Activated naive CD8-positive, alpha-beta T cell treated with anti-CD3 and anti-CD28 coated beads, Interleukin-2, amount 50 U/mL, for 24 hours (primary cell): ENCODE measurements at regions not wholly inside any gene's neighbourhood (a gene's known extent, or its start where the extent isn't known, plus 50 kb on each side); places are given as distances from the start of the nearest gene placed in this dataset.

Experiments used
- ATAC-seq: fragments of 150-1000 bp; cut with Tn5 transposase; one replicate; pipeline ENCODE4 v1.10.0; 2021
- DNase-seq: peaks from one replicate; pipeline ENCODE4 v3.0.0; 2021
- H3K27ac Mint-ChIP-seq: one replicate; pipeline ENCODE4 v1.8.0; 2021; ENCODE audit warnings: mild to moderate bottlenecking, mixed read lengths
- H3K27me3 Mint-ChIP-seq: one replicate; pipeline ENCODE4 v1.8.0; 2021; ENCODE audit warnings: mixed read lengths
- H3K36me3 Mint-ChIP-seq: one replicate; pipeline ENCODE4 v1.8.0; 2021; ENCODE audit warnings: low read depth, mixed read lengths
- H3K4me1 Mint-ChIP-seq: one replicate; pipeline ENCODE4 v1.8.0; 2021; ENCODE audit warnings: mixed read lengths
- H3K4me3 Mint-ChIP-seq: one replicate; pipeline ENCODE4 v1.8.0; 2021; ENCODE audit warnings: mild to moderate bottlenecking, moderate library complexity, mixed read lengths
- H3K9me3 Mint-ChIP-seq: one replicate; pipeline ENCODE4 v1.8.0; 2021; ENCODE audit warnings: mixed read lengths

GRCh38 chr9:82572146-82572545 lies 490.8 kb downstream of the RASEF start:
- Mint-ChIP-seq H3K36me3 (no peaks in the 10 kb centered on the region), H3K4me1 (no peaks in the 10 kb centered on the region), H3K9me3 (peaks cover 24% of the 10 kb centered on the region), H3K4me3 (no peak overlapping the region), H3K27ac (no peak overlapping the region), H3K27me3 (no peaks in the 10 kb centered on the region)
- DNase-seq: no peak
- no peak for ATAC-seq

DNA sequence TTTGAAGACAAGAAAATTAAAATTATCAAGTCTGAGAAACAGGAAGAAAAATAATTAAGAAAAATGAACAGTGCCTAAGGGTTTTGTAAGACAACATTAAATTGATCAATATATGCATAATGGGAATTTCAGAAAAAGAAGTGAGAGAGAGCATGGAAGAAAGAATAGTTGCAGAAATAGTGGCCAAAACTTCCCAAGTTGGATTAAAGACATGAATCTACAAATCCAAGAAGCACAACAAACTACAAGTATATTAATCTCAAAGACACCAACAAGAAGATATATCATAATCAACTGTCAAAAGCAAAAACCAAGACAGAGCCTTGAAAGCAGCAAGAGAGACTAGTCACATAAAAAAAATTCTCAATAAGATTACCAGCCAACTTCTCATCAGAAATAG lies 488.0 kb downstream of the RASEF start:
- Mint-ChIP-seq H3K27me3 (no peaks in the 10 kb centered on the region), H3K9me3 (peaks cover 32% of the 10 kb centered on the region), H3K4me3 (no peak overlapping the region), H3K27ac (no peak overlapping the region), H3K36me3 (no peaks in the 10 kb centered on the region), H3K4me1 (no peaks in the 10 kb centered on the region)
- DNase-seq (no peak), ATAC-seq (no peak)

DNA sequence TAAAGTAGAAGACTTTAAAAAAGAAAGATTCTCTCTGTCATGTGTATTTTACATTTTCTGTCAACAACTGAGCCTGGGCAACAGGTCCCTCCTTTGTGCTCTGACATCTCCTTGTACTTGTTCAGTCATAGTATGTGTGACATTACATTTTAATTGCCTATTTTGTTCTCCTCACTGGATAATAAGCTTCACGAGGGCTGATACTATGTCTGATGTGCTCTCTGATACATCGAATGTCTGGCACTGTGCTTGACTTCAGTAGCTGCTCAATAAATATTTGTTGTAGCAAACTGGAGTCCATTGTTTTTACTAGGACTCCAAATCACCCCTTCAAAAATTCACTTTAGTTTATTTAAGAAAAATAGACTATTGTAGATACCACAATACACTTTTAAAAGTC lies 482.0 kb downstream of the RASEF start:
- Mint-ChIP-seq H3K4me1 (no peaks in the 10 kb centered on the region), H3K27me3 (no peaks in the 10 kb centered on the region), H3K9me3 (peaks cover 18% of the 10 kb centered on the region), H3K27ac (no peak overlapping the region), H3K36me3 (no peaks in the 10 kb centered on the region), H3K4me3 (no peak overlapping the region)
- DNase-seq (no peak), ATAC-seq (no peak)

DNA sequence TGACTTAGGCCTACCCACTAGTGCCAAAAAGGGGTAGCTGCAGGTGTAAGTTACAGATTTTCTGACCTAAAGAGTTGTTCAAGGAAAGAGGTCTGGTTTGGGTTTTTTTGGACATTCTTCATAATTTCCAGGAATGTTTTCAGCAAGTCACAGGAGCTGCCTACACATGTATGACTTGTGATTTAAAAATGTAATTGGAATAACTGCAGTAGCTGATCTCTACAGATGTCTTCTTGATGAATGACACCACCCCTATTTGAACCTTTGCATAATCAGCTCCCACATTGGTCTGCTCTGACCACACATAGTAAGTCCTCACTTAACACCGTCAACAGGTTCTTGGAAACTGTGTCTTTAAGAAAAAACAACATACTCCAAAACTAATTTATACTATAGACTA lies 481.4 kb downstream of the RASEF start:
- H3K4me3 Mint-ChIP-seq: no peak overlapping the region
- no peaks in the 10 kb centered on the region for H3K36me3 Mint-ChIP-seq
- peaks cover 18% of the 10 kb centered on the region for H3K9me3 Mint-ChIP-seq
- DNase-seq (no peak), ATAC-seq (no peak)
- no peaks in the 10 kb centered on the region for H3K4me1 Mint-ChIP-seq
- no peaks in the 10 kb centered on the region for H3K27me3 Mint-ChIP-seq
- no peak overlapping the region for H3K27ac Mint-ChIP-seq

DNA sequence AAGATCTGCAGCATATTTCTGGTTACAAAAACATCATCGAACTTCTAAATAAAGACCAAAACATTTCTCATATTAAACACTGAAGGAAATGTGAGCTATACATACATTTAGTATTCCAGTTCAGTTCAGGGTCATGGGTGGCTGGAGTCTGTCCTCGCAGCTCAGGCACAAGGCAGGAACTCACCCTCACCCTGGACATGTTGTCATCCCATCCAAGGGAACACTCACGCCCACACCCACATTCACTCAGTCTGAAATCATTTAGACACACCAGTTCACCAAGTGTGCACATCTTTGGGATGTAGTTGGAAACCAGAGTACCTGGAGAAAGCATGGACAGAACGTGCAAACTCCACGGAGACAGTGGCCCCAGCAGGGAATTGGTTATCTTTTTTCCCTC lies 481.0 kb downstream of the RASEF start:
- no peak overlapping the region for H3K27ac Mint-ChIP-seq
- H3K27me3 Mint-ChIP-seq: no peaks in the 10 kb centered on the region
- no peak for ATAC-seq
- peaks cover 16% of the 10 kb centered on the region for H3K9me3 Mint-ChIP-seq
- no peak overlapping the region for H3K4me3 Mint-ChIP-seq
- no peaks in the 10 kb centered on the region for H3K36me3 Mint-ChIP-seq
- H3K4me1 Mint-ChIP-seq: no peaks in the 10 kb centered on the region
- no peak for DNase-seq

DNA sequence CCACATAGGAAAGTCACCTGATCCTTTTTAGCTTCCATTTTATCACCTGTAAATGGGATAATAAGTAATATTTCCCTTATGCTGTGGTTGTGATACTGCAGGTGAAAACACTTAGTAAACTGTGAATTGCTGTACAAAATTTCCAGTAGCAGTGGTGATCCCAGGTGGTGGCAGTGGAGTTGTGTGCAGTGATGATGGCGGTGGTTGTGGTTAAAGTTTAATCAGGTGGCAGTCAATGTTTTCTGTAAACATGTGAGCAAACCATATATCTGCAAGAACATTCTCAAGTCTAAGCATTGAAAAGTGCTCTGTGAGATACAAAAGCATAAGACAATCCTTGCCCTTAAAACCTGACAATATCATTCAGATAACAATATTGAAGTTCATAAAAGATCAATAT lies 480.2 kb downstream of the RASEF start:
- no peaks in the 10 kb centered on the region for H3K27me3 Mint-ChIP-seq
- no peak overlapping the region for H3K27ac Mint-ChIP-seq
- no peaks in the 10 kb centered on the region for H3K36me3 Mint-ChIP-seq
- no peaks in the 10 kb centered on the region for H3K4me1 Mint-ChIP-seq
- no peak overlapping the region for H3K4me3 Mint-ChIP-seq
- no peak for ATAC-seq
- peaks cover 13% of the 10 kb centered on the region for H3K9me3 Mint-ChIP-seq
- DNase-seq: no peak

GRCh38 chr9:82583524-82583923 lies 479.4 kb downstream of the RASEF start:
- Mint-ChIP-seq H3K4me3 (no peak overlapping the region), H3K36me3 (no peaks in the 10 kb centered on the region), H3K9me3 (peaks cover 6% of the 10 kb centered on the region), H3K27ac (no peak overlapping the region), H3K4me1 (no peaks in the 10 kb centered on the region), H3K27me3 (no peaks in the 10 kb centered on the region)
- no peak for ATAC-seq
- DNase-seq: no peak

DNA sequence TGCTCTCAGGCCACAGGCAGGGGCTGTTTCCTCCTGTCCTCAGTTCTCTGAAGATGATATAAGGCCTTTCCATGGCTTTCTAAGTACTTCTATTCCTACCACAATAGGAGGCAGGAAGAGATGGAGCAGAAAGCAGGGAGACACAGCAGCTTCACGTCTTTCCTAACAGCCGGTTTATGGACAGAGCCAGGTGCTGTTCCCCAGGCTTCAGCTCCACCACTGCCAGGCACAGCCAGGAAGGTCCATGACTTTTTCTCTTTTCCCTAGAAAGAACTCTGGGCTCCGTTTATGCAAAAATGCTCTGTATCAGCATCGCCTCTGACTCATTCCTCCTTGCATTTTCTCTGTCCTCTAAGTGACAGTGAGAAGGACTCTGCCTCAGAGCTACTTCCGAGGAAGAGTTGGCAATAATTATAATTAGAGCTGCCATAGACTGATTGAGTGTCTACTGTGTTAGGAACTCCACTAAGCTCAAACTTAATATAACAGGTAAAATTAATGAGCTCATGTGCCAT lies 478.5 kb downstream of the RASEF start:
- DNase-seq (no peak), ATAC-seq (no peak)
- peaks cover 6% of the 10 kb centered on the region for H3K9me3 Mint-ChIP-seq
- H3K27ac Mint-ChIP-seq: no peak overlapping the region
- H3K4me3 Mint-ChIP-seq: no peak overlapping the region
- no peaks in the 10 kb centered on the region for H3K4me1 Mint-ChIP-seq
- no peaks in the 10 kb centered on the region for H3K27me3 Mint-ChIP-seq
- H3K36me3 Mint-ChIP-seq: no peaks in the 10 kb centered on the region

DNA sequence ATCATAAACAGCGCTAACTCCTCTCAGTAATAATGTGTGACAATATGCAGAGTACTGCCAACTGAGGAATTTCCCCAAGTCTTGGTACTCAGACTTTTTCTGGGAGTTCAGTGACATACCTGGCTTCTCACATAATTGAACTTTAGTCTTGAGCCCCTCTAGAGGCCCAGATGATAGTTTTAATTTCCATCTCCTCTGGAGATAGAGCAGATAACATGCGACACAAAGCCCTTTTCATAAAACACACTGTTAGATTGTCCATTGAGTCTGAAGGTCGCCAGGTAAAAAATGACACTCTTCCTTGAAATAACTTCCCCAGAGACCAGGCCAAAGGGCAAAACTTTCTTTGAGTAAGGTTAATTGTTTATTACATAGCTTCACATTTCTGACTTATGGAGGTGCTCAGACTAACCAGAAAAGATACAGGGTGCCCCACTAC lies 476.0 kb downstream of the RASEF start:
- Mint-ChIP-seq H3K4me3 (no peak overlapping the region), H3K9me3 (peaks cover 6% of the 10 kb centered on the region), H3K36me3 (no peaks in the 10 kb centered on the region), H3K4me1 (no peaks in the 10 kb centered on the region), H3K27me3 (no peaks in the 10 kb centered on the region), H3K27ac (no peak overlapping the region)
- DNase-seq (no peak), ATAC-seq (no peak)

DNA sequence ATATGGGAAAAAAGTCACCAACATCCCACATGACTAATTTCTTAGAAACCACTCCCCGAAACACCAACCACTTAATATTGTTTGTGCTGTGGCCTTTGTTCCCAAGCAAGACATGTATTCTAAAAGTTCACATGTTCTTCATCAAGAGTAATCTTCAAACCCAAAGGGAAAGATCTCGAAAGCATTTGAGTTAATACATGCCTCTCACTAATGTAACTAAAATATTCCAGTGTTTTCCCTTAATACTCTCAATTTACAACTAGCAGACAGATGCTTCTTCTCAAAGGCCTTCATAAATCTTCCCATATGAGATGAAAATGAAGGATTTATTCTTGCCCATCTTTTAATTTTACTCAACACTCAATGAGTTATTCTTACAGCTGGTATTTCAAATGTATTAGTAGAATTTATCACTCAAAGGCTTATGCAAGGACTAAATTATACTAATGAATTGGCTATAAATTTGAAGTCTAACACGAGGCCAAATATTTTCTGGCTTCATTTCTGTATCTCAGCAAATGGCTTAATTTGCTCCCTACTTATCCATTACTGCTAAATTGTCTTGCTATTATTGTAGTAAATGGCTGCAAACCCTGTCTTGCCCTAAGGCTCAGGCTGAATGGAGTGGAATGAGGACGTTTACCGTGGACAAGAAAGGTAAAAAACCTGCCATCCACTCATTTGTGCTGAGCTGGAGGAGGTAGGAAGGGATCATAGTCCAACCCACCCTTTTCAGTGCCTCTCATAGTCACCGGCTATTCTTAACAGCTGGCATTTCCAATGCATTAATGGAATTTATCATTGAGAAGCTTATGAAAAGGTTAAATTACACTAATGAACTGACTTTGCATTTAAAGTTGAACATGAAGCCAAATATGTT lies 474.4 kb downstream of the RASEF start:
- no peak overlapping the region for H3K27ac Mint-ChIP-seq
- H3K4me1 Mint-ChIP-seq: no peaks in the 10 kb centered on the region
- H3K9me3 Mint-ChIP-seq: peaks cover 6% of the 10 kb centered on the region
- H3K4me3 Mint-ChIP-seq: no peak overlapping the region
- DNase-seq (no peak), ATAC-seq (no peak)
- H3K27me3 Mint-ChIP-seq: no peaks in the 10 kb centered on the region
- no peaks in the 10 kb centered on the region for H3K36me3 Mint-ChIP-seq

GRCh38 chr9:82590845-82591244 lies 472.1 kb downstream of the RASEF start:
- Mint-ChIP-seq H3K36me3 (no peaks in the 10 kb centered on the region), H3K27me3 (peaks cover 3% of the 10 kb centered on the region), H3K27ac (no peak overlapping the region), H3K4me3 (no peak overlapping the region), H3K4me1 (no peaks in the 10 kb centered on the region), H3K9me3 (no peaks in the 10 kb centered on the region)
- ATAC-seq (no peak), DNase-seq (no peak)

DNA sequence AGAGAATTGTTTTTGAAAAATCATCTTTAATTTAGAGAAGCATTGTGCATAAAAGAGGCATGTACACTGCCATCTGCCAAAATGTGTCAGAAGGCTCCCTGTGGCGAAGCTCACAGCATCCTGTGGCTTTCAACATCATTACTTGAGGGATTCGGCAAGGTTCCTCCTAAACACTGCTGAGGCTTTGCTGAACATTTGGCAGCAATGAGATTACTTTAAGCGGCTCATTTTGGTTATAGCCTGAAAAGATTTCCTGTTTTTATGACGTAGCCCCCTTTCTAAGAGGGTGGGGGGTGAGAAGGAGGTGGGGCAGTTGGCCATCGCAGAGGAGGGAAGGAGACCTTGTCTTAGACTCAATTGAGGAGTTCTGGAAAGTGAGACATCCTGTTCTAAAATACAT lies 469.4 kb downstream of the RASEF start:
- Mint-ChIP-seq H3K36me3 (no peaks in the 10 kb centered on the region), H3K4me3 (no peak overlapping the region), H3K9me3 (no peaks in the 10 kb centered on the region), H3K4me1 (no peaks in the 10 kb centered on the region), H3K27me3 (peaks cover 3% of the 10 kb centered on the region), H3K27ac (no peak overlapping the region)
- no peak for DNase-seq
- no peak for ATAC-seq

DNA sequence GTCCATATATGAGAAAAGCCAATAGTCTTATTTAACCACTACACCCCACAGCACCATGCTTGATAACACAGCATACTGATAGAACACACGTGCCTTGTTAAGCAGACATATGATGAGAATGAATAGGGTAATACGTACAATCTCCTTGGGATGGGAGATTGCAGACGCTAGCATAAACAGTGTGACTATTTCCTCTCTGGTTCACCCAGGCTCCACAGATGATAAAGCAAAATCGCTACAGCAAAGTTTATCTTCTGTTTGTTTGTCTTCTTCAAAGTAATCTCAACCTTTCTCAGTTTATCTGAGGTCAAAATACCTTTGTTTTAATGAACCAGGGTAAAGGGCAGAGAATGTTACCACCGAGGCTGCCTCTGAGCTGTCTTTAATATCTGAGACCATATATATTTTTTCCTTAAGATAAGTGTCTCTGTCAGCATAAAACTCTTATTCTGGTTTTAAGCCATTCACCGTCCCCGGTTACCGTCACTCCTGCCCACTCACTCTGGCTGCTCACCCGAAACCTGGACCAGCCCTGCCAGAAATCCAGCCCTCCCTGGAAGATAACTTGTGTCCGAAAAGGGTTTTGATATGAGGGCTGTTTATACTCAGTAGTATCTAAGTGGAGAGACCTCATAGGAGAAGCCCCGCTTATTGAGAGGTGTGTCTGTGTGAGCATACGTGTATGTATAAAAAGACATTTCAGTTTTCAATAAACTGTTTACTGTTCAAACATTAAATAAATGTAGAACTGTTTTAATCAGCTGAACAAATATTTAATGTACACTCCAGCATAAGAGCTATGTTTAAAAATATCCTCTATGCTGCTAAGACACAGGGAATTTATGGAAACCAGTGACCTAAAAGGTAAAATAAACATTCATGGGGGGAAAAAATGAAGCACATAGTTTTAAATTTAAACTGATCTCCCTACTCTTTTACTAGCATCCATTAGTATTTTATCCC lies 465.4 kb downstream of the RASEF start:
- ATAC-seq (no peak), DNase-seq (no peak)
- Mint-ChIP-seq H3K4me1 (no peaks in the 10 kb centered on the region), H3K36me3 (no peaks in the 10 kb centered on the region), H3K27ac (no peak overlapping the region), H3K27me3 (peaks cover 3% of the 10 kb centered on the region), H3K9me3 (no peaks in the 10 kb centered on the region), H3K4me3 (no peak overlapping the region)

DNA sequence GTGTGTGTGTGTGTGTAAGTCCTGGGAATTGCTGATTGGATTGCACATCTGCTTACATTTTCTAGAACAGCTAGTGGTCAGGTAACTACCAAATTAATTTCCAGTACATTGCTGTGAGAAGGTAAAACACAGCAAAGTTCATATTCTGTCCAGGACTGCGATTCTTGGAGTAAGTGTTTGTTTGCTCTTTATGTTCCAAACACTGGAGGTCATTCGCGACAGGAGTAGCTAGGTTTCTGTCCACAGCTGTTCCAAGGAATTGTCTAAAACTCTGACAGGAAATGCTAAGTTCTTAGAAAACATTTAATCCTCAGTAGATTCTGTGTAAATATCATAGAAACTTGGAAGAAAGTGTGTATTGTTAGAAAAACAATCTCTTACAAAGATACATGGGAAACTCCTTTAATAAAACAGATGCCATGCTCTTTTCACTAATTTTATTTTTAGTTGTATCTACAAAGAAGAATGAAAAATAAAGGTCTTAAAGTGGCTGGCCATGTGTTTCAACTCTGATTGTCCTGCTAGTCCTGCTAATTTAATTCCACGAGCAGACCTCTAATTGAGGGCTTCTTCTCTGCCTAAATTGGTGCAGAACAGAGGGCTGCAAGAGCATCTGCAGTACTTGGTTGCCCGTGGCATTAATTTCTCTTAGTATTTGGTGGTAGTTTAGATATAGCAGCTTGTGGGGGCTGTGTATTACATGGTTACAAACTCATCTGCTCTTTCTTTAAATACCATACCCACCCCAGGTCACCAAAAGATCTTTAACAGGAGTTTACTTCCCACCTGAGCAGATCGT lies 464.5 kb downstream of the RASEF start:
- Mint-ChIP-seq H3K4me3 (no peak overlapping the region), H3K27me3 (peaks cover 3% of the 10 kb centered on the region), H3K27ac (no peak overlapping the region), H3K36me3 (no peaks in the 10 kb centered on the region), H3K4me1 (no peaks in the 10 kb centered on the region), H3K9me3 (no peaks in the 10 kb centered on the region)
- ATAC-seq (no peak), DNase-seq (no peak)
